NCI-H510A treated with DMSO at 0.1 percent for 48 hours (cell line): ENCODE measurements at regions not wholly inside any gene's neighbourhood (a gene's known extent, or its start where the extent isn't known, plus 50 kb on each side); places are given as distances from the start of the nearest gene placed in this dataset.
"Not testable (repeated sequence)": the region's sequence is repeated elsewhere in the genome, so short reads cannot be mapped to it uniquely, and the experiment has no call there.

Experiments
- DNase-seq: peaks from one replicate; lab custom pipeline; 2025; lab: John Stamatoyannopoulos, UW

DNA sequence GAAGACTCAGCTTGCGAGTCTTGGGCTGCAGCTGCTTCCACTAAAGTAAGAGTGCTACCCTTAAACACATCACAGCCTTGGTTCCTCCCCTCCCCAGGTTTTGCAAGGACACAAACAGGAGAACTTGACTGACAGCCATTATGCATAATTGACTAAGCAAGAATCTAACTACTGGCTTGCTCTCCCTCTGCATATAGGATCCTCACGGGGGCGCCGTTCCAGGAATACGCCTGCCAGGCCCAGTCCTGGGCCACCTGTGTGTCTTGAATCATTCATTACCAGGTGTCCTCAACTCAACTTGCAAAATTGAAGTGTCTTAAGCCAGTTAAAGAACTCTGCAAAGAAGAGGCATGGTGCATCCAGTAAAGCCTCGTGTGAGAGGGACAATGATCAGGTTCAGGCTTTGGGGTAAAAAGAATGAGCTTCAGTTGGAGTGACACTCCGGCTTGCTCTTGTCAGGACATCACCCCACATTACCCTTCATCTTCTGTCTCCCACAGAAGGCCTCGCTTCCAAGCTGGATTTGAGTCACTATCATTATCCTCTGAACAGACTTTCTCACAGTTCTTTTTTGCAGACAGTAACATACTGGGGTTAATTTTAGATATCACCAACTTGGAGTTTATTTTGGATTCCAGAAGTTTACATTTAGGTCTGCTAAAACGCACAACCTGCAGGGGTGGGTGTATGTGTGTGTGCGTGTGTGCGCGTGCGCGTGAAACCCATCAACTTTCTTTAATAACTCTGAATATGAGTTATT lies 273.5 kb upstream of the HS3ST1 start:
- DNase-seq: no peak

DNA sequence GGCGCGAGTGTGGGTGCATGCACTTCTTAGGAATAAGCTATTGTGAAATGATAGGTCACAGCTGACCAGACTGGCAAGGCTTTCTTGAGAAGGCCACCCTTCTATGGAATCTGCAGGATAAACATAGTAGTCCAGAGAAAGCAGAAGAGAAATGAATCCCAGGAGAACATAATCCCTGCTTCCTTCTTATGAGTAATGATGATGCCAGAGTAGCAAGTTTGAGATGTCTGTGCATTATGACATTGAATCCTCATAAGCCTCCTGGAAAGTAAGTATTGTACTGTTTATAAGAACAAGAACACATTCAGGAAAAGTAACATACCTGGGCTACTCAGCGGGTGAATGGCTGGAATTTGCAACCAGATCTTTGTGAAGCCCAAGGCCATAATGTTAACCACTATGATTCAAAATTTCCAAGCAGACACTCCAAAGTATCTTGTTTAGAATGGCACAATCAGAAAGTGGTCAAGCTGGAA lies 272.1 kb upstream of the HS3ST1 start:
- no peak for DNase-seq

DNA sequence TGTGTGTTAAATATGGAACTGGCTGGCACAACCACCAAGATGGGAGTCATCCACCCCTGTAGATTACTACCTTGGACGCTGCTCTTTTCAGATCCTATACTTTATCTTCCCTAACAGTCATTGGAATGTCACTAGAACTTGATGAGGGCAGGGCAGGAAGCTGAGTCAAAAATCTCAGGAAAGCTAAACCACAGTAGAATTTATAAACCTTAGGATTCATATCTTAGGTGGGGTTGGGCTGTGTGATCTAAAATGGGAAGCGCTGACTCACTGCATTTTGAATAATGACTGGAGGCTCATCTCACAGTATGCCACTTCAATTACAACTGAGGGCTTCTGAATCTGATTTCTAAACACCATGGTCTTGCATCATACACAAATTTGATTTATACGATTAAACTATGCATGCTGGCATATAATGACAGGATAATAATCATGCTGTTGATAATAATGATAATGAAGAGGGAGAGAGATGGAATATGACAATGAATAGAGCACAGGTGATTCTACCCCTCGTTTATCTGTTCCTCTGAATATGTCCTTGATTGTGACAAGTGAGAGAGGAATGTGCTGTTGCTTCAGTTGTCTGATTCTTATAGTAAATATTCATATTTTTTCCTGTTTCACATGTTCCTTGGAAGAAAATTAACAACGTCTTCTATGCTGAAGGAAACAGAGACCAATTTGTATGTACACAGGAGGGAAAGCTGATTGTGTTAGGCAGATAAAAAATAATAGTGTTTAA lies 270.3 kb upstream of the HS3ST1 start:
- DNase-seq: no peak

DNA sequence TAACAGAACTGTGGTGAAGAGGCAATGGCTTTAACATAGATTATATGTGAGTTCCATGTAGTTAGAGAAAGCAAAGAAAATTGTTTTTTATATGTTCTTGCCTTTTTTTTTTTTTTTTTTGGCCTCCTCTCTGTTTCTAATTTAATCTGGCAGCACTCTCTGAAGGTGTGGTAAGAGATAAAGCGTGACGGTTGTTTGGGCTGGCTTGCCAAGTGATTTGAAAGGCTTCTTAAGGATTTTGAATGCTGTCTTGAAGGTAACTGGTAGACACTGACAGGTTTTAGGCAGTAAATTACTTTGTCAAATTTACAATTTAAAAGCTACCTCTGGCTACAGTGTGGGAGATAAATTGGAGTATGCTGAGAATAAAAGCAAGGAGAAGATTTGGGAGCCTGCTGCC lies 269.3 kb upstream of the HS3ST1 start:
- no peak for DNase-seq

DNA sequence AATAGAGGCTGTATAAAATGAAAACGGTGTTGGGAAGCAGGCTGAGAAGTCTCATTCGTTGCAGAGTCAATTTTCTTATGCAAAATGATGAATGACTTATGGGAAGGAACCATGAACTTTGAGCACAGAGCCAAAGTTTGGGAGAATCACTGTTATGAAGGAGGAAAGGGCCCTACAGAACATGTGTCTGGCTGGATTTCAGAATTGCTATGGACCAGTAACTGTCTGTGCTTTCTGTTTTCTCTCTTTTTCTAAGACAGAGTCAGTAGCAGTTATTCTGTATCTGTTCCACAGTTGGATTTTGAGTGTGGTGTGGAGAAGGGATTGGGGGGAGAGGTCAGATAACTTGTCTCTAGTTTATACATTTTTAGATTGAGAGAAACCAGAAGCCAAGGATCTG lies 265.0 kb upstream of the HS3ST1 start:
- no peak for DNase-seq

DNA sequence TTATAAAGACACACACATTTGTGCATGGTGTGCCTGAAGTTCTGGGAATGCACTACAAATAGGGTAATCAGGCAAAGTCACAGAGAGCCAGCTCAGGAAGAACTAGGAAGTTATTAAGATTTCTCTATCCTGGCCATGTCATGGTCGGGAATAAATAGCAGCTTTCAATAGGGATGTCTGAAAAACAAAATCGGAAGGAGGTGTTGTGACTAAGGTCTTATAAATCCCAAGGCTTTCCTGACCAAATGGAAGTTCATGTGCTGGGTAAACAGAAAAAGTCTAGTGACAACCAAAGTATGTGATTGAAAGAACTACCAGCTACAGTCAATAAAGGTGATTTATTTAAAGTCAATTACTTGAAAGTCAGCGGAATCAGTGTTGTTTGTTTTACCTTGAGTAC lies 262.5 kb upstream of the HS3ST1 start:
- DNase-seq: no peak

DNA sequence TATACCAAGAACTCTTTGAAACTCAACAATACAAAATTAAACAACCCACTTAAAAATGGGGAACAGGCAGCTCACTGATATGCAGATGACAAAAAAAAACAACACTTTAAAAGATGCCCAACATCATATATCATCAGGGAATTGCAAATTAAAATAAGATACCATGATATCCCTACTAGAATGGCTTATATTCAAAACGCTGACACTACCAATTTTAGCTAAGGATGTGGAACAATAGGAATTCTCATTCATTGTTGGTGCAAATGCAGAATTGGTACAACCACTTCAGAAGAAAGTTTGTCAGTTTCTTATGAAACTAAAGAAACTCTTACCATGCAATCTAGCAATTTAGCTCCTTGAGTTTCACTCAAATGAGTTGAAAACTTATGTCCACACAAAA lies 259.0 kb upstream of the HS3ST1 start:
- no peak for DNase-seq

DNA sequence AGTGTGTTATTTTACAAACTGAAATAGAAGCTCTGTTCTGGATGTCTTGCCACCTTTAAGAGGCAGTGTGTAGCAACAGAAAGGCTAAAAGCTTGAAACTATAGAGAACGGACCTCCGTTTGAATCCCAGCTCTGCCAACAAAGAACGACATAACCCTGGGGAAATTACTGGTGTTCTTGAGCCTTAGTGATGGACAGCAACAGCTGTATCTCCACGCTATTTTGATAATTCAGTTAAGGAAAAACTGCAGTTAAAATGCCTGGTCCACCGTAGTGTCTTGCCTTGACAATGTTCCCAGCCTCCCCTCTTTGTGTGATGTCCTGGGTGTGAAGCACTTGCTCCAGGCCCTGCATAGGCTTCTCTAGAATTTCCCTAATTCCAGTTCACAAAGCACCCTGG lies 256.8 kb upstream of the HS3ST1 start:
- no peak for DNase-seq

DNA sequence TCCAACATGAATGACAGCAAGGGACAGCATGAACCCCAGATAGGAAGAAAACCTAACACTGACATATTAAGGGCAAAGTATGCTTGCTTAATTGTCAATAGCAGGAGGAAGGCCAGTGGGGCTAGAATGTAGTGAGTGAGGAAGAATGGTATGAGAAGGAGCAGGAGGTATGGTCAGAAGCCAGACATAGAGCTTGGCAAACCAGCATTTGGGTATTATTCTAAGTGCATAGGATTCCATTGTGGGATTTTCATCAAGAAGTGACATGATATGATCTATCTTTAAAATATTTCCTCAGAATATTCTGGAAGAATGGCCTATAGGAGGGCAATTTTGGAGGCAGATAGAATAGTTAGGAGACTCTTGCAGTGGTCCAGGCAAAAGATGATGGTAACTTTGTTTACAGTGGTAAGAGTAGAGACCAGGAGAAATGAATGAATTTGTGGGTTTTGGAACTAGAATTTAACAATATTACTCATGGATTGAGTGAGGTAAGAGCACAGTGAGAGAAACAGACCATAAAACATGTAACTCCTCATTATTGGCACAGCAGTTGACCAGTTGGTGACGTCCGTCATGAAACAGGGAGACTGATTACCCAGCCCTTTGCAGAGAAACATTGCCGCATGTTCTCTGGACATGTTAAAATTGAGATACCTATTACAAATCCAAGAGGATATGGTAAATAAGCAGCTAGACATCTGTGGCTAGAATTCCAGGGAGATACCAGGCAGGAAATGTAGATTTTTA lies 246.5 kb upstream of the HS3ST1 start:
- DNase-seq: no peak

DNA sequence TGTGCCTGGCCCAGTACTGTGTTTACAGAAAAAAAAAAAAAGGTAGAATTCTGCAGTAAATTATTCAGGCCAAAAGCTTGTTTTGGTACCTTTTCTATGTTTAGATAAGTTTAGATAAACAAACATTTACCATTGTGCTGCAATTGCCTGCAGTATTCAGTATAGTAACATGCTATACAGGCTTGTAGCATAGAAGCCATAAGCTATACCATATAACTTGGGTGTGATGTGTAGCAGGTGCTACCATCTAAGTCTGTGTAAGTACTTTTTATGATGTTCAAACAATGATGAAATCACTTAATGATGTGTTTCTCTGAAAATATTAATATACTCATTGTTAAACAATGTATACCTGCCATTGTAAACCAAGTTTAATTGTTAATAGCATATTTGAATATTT lies 241.6 kb upstream of the HS3ST1 start:
- no peak for DNase-seq

DNA sequence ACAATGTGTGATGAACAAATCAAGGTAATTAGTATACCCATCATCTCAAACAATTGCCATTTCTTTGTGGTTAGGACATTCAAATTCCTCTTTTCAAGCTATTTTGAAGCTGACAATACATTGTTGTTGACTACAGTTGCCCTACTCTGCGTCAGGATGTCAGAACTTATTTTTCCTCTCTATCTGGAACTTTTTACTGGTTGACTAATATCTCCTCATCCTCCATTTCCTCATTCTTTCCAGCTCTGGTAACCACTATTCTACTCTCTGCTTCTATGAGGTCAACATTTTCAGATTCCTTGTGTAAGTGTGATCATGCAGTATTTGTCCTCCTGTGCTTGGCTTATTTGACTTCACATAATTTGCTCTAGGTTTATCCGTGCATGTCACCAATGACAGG lies 240.5 kb upstream of the HS3ST1 start:
- DNase-seq: no peak

DNA sequence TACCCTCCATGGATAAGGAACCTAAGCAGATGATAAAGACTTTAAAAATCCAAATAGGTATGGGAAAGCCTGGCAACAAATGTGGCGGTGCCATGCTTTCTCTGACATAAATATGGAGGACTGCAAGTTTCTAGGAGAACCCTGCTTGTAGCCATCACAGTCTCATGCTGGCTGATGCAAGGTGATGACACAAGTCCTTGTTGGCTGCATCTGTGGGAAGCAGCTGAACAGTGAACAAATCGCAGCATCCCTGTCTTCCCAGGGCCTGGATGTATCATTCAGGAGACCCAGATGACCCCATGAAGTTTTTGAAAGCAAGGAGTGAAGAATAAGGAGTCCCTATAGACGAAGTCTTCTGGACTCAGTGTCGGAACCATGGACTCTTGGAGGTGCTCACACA lies 234.4 kb upstream of the HS3ST1 start:
- DNase-seq: no peak

DNA sequence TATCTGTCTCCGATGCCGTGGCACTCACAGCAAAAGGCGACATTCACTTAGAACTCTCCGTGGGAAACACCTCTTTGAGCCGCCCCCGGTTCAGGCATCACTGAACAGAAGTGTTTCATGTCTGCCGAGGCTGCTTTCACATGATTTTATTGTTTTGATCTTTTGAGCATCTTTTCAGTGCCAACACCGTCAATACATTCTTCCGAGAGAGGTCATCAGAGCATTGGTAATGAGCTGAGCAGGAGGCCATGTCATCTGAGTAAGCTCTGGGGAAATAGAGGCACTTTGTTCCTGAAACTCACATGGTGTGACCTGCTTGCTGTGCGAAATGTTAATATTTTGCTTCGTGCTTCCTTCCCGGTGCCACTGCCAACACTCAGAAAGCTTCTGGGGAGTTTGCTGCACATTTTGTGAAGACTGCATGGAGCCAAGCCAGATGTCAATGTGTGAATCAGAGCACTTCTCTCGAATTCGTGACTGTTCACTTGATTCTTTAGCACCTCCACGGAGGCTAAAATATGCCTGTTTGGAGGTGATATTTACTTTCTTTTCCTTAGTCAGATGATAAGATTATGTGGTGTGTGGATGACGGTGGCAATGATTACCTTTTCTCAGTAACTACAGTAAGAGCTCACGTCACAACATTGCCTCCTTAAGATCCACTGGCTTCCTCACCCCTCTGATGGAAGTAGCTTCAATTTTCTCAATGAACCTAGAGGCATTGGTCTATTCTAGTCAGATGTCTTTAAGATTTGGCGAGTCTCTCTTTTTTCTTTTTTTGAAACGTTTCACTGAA lies 222.3 kb upstream of the HS3ST1 start:
- no peak for DNase-seq

DNA sequence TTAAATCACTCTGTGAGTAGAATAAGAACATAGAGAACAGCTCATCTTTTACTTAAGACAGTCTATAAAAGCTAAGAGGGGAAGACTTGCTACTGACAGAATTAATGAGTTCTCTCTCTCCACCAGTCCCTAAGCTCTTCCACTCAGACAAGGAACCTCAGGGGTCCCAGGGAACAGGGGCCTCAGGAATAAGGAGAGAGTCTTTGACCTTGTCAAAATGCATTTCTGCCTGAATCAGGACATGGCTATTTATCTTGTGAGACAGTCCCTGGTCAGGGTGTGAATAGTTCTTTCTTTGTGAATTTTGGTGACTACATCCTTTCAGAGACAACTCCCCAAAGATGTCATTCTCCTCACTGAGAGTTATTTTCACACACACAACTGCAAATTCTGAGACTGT lies 218.7 kb upstream of the HS3ST1 start:
- DNase-seq: no peak

DNA sequence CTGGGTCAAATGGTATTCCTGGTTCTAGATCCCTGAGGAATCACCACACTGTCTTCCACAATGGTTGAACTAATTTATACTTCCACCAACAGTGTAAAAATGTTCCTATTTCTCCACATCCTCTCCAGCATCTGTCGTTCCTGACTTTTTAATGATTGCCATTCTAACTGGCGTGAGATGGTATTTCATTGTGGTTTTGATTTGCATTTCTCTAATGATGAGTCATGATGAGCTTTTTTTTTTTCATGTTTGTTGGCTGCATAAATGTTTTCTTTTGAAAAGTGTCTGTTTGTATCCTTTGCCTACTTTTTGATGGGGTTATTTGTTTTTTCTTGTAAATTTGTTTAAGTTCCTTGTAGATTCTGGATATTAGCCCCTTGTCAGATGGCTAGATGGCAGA lies 214.4 kb upstream of the HS3ST1 start:
- not testable (repeated sequence) for DNase-seq

DNA sequence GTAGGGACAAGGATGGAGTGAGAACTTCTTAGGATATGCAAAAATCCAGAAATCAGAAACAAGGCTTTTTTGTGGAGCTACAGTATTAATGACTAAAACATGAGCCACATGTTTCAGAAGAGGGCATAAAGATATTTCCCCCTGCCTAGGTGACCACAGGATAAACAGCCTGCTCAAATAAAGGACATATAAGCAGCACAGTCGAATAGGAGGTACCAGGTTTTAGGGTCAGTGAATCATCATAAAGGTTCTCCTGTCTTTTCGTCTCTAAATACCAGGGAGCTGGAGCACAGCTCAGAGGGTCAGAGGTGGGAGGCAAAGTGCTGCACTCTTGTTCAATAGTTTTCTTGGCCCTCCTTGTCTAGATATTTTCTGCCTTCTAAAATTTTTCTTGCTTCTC lies 211.9 kb upstream of the HS3ST1 start:
- DNase-seq: no peak

DNA sequence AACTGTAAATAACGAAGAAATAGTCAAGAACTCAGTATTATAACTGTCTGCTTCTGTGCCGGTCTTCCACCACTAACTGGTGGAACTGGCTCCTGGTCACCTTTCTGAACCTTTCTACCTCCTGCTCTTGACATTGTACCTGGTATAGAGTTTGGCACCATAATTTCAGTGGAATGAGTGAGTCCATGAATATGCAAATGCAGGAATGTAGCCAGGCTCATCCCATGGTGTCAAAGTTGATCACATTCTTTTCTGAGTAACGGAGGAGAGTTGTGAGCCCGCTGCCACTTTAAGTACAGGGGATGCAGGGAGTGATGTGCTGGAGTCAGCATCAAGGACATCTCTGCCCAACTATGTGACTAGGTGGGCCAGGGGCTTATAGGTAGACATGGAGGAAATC lies 207.9 kb upstream of the HS3ST1 start:
- no peak for DNase-seq

DNA sequence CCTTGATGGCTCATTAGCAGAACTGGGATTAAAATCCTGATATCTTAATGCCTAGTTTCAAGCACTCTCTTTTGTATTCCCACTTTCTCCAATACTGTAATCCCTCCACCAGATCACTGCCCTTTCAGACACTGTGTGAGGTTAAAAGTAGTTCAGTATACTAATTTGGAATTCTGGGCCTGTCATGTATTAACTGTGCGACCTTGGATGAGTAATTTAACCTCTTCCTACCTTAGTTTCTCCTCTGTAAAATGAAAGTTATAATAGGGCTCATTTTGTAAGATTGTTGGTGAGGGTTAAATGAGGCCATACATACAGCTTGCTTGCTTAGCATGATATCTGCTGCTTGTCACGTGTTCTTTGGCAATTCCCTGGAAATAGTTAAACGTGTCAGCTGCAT lies 207.3 kb upstream of the HS3ST1 start:
- no peak for DNase-seq

DNA sequence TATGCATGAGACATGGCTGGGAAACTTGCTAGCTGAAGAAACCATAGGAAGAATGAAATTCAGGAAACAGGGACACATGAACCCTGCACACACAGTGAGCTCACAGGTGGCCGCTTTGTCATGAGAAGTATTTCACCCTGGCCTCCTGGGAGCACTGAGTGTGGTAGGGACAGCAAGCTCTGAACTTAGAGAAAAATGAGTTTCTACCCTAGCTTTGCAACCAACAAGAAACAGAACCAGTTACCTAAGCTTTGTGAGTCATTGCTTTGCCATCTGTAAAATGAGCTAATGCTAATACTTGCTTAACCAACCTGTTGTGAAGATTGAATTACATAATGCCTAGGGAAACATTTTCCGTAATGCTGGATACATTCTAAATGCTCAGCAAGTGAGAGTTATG lies 206.6 kb upstream of the HS3ST1 start:
- DNase-seq: peak; percentile 18

DNA sequence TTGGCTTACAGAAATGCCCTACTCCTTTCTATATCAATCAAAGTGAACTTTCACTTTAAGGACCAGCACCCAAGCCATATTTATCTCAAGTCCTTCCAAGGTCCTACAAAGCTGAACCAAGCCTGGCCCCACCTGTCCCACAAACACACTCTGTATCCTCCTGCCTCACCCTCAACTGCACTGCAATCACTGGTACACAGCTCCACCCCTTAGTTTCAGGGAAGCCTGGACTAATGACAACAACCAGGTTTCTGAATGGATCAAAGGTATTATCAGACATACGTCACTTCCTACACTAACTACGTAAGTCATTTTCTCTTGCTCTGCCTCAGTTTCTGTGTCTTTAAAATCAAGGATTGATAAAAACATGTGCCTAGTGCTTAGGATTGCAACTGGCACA lies 205.6 kb upstream of the HS3ST1 start:
- DNase-seq: no peak

DNA sequence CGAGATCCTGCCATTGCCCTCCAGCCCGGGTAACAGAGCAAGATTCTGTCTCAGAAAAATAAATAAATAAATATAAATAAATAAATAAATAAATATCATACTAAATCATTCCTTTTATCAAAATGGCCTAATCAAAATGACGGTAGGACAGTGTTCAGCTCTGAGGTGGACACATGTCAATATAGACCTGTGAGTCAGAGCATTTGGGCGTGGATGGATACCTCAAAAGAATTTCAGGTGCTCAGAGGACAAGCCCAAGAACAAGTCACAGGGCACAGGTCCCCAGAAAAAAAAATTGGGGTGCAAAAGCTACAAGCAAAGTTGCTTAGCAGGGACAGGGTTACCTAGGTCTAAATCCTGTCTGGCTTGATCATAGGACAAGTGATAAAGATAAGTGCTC lies 204.7 kb upstream of the HS3ST1 start:
- no peak for DNase-seq

DNA sequence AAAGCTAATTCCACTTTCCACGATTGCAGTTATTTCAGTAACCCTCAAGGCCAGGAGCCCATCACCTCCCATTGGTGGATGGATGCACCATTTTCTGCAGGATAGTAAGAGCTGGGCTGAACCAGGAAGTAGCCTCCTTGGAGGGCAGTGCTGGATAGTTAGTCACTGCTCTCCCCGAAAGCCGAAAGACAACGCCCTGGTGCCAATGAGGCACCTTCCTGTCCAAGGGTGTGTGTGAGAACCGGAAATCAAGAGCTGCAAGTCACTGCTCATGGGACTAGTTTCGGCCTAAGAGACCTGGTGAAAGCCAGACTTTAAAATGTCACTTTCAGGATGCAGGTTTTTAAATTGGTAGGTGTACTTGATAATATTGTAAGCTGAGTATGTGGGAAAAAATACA lies 203.8 kb upstream of the HS3ST1 start:
- DNase-seq: peak; percentile 50
